LNCAP (cell line): ENCODE measurements at regions not wholly inside any gene's neighbourhood (a gene's known extent, or its start where the extent isn't known, plus 50 kb on each side); places are given as distances from the start of the nearest gene placed in this dataset.

Experiments used
- CTCF ChIP-seq: fragments of 450-650 bp; IDR thresholded peaks from 2 replicates; pipeline ENCODE4 v1.5.1; 2017; ENCODE audit warnings: mild to moderate bottlenecking

GRCh38 chr17:77352996-77353395, 212.2 kb downstream of the SEC14L1 start:
- TF ChIP-seq CTCF = no peak

- no peak for TF ChIP-seq CTCF
Observed at GRCh38 chr17:77353684-77354419, 213.1 kb downstream of the SEC14L1 start.

GRCh38 chr17:77354420-77354669, 213.6 kb downstream of the SEC14L1 start:
- TF ChIP-seq CTCF = no peak

DNA sequence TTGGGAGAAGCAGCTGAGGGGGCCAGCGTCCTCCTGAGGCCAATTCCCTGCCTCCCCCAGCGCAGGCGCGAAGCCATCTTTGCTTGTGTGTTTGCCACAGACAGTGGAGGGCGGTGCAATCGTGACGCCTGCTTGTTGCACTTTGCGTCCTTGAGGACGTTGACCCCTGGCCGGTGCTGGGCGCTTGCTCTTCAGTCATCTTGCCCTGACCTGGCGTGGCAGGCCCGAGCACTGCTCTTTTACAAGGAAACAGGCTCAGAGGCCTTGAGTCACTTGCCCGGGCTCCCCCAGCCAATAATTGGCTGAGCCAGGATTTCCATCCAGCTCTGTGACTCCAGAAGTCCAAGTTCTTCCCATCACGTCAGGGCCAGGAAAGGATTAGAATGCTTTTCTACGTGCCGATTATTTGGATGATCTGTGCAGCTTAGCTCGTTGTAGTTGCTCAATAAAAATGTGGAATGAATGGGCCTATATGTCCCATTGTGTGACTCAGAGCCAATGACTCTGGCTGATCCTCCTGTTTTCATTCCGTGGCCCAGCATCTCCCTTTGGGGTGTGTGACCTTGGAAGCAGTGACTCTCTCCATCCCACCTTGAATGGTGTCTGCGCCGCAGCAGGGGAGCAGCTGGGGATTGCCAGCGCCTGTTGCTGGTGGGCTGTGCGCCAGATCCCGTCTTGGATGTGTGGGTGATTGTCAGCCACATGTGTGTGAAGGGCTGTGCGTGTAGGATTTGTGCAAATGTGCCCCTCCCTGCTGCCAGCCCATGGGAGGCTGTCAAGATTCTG, 214.1 kb downstream of the SEC14L1 start:
- no peak for TF ChIP-seq CTCF

DNA sequence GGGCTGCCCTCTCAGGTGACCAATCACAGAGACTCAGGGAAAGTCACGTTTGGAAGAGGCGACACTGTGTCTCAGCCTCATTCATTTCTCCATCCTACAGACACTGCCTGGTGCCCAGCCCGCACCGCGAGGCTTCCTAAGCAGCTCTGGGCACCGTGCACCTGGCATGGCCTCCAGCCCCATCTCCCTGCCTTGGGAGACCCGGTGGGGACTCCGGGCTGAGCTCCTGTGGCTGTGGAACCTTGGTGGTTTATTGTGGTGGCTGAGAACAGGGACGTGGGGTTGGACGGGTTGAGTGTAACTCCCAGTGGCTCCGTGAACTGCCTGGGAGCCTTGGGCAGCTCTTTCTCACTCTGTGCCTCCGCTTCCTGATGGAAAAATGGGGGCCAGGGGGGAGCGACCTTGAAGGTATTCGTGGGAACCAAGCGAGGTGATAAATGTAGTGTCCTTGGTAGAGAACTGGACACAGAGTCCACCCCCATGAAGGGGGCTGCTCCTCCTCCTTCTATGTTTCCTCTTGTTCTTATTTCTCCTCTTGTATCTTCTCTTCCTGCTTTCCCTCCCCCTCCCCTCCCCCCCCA, 215.4 kb downstream of the SEC14L1 start:
- TF ChIP-seq CTCF = no peak

- TF ChIP-seq CTCF = no peak
Observed at GRCh38 chr17:77356690-77357201, 216.0 kb downstream of the SEC14L1 start.

GRCh38 chr17:77358801-77359200, 218.0 kb downstream of the SEC14L1 start:
- TF ChIP-seq CTCF = no peak
